ENCODE measurements at regions not wholly inside any gene's neighbourhood (a gene's known extent, or its start where the extent isn't known, plus 50 kb on each side); places are given as distances from the start of the nearest gene placed in this dataset.
A peak's percentile ranks its signal among the peaks of the same experiment; 100 is the strongest.

DNA sequence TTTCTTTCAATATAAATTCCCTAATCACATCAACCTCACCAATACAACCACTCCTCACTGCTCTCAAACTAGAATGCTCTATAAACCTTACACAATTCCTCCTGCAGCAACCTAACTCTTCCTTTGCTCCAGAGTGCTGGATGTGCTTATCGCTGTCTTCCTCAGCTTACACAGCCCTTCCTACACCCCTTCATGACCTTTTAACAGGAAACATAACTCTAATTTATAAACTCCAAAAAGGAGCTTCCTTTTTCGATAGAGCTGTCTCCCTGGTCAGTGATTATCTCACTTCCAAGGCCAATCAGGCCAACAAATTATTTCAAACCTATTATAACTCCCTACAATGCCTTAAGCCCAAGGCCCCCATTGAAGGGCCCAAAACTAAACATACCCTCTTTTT is 78.8 kb downstream of the COQ2 start:
- TF ChIP-seq, protein P1, sequence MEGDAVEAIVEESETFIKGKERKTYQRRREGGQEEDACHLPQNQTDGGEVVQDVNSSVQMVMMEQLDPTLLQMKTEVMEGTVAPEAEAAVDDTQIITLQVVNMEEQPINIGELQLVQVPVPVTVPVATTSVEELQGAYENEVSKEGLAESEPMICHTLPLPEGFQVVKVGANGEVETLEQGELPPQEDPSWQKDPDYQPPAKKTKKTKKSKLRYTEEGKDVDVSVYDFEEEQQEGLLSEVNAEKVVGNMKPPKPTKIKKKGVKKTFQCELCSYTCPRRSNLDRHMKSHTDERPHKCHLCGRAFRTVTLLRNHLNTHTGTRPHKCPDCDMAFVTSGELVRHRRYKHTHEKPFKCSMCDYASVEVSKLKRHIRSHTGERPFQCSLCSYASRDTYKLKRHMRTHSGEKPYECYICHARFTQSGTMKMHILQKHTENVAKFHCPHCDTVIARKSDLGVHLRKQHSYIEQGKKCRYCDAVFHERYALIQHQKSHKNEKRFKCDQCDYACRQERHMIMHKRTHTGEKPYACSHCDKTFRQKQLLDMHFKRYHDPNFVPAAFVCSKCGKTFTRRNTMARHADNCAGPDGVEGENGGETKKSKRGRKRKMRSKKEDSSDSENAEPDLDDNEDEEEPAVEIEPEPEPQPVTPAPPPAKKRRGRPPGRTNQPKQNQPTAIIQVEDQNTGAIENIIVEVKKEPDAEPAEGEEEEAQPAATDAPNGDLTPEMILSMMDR (IDR thresholded peaks at IDR 0.05), result no peak
- intact Hi-C loops (cut with DNase I), result no loop called here
- Histone ChIP-seq H3K9me3 (no peaks in the 10 kb centered on the region), H3K4me3 (no peak overlapping the region), H3K4me1 (peaks cover 9% of the 10 kb centered on the region), H3K36me3 (no peaks in the 10 kb centered on the region), H3K27ac (no peak overlapping the region), H3K9ac (ENCODE audit: low read depth in 2 of 2, low read length in 2 of 2) (no peak overlapping the region), H3K27me3 (no peaks in the 10 kb centered on the region)
- no peak for DNase-seq

DNA sequence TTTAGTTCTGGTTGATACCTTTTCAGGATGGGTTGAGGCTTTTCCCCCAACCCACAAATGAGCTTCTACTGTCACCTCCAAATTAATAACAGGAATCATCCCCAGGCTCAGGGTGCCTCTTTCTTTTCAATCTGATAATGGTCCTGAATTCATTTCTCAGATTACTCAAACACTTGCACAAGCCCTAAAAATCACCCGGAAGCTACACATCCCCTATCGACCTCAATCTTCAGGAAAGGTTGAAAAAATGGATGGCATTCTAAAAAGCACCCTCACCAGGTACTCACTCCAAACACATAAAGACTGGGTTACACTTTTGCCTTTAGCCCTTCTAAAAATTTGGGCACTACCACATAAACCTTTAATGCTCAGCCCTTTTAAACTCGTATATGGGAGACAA is 79.9 kb downstream of the COQ2 start:
- Histone ChIP-seq H3K9me3 (no peaks in the 10 kb centered on the region), H3K9ac (ENCODE audit: low read depth in 2 of 2, low read length in 2 of 2) (no peak overlapping the region), H3K4me3 (no peak overlapping the region), H3K27ac (no peak overlapping the region), H3K27me3 (no peaks in the 10 kb centered on the region), H3K36me3 (no peaks in the 10 kb centered on the region), H3K4me1 (peaks cover 9% of the 10 kb centered on the region)
- DNase-seq, result no peak
- intact Hi-C loops (cut with DNase I), result loop anchor here (5.0 kb wide), 1 partner anchor 48 kb away; no protein-coding TSS in a partner anchor
- TF ChIP-seq, protein P1 (IDR thresholded peaks at IDR 0.05), result no peak

DNA sequence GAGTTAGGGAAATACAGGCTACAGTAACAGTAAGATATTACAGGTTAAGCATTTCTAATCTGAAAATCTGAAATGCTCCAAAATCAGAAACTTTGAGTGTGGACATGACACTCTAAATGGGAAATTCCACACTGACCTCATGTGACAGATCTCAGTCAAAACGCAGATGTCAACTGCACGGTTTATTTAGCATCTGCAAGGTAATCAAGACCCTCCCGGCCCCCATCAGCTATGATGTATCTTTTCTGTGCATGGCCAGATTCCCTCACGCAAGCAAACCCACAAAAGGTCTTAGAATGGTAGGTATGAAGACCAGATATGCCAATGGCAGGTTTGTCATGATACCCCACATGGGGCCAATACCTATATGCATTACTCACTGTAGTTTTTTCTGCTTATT is 82.8 kb downstream of the COQ2 start:
- Histone ChIP-seq H3K27me3 (no peaks in the 10 kb centered on the region), H3K27ac (no peak overlapping the region), H3K4me3 (no peak overlapping the region), H3K9ac (ENCODE audit: low read depth in 2 of 2, low read length in 2 of 2) (no peak overlapping the region), H3K9me3 (no peaks in the 10 kb centered on the region), H3K4me1 (no peaks in the 10 kb centered on the region), H3K36me3 (no peaks in the 10 kb centered on the region)
- DNase-seq, result no peak
- TF ChIP-seq, protein P1 (IDR thresholded peaks at IDR 0.05), result no peak
- intact Hi-C loops (cut with DNase I), result loop anchor here (5.0 kb wide), 1 partner anchor 51 kb away; no protein-coding TSS in a partner anchor

DNA sequence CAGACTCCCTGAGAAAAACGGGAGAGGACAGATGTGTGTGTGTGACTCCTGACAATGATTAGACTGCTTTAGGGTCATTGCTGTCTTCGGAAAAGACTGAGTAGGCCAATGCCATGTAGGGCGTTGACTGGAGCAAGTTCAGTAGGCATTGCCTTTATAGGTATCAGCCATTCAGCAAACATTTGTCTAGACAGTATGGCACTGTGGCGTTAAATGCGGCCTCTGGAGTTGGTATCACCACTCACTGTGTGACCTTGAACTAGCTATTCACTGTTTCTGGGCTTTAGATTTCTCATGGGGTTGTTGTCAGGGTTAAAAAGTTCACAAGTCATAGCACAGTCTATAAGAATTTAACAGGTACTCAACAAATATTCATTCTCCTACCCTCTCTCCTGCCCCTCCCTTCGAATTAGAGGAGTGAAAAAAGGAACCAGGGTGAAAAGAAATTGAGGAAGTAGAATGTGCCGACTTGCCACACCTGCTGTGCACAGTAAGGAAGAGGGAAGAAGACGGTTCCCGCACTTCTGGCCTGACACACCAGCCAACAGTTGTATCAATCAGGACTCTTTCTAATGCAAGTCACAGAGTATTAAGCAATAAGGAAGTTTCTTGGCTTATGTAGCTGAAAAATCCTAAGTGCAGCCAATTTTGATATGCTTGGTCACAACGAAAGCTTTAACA is 83.2 kb upstream of the PLAC8 start:
- peak; percentile 84 for DNase-seq
- Histone ChIP-seq H3K27me3 (no peaks in the 10 kb centered on the region), H3K36me3 (no peaks in the 10 kb centered on the region), H3K9ac (ENCODE audit: low read depth in 2 of 2, low read length in 2 of 2) (no peak overlapping the region), H3K27ac (peak overlapping the region; percentile 70), H3K9me3 (no peaks in the 10 kb centered on the region), H3K4me1 (no peaks in the 10 kb centered on the region), H3K4me3 (no peak overlapping the region)
- intact Hi-C loops (cut with DNase I), result no loop called here
- TF ChIP-seq, protein P1 (IDR thresholded peaks at IDR 0.05), result no peak

DNA sequence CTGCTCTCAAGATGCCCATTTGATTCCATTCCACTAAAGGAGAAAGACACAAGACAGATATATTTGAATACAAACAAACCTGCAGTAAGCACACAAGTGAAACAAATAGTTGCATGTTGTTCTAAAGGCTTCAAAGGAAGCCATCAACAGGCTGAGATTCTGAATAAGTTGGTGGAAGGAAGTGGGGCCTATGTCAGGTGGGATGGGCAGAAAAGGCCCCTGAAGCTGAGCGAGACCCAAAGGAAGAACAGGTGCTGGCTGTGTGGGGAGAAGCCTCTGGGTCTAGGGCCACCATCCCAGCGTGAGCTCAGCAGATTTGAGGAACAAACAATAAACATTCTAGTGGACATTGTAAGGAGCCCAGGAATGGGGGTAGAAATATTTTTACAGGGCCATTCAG is 82.4 kb upstream of the PLAC8 start:
- H3K27me3 ChIP-seq, result no peaks in the 10 kb centered on the region
- peak overlapping the region; percentile 78 for H3K27ac ChIP-seq

More for the DNA sequence above, 82.4 kb upstream of the PLAC8 start:
- intact Hi-C loops (cut with DNase I), result no loop called here
- no peaks in the 10 kb centered on the region for H3K36me3 ChIP-seq
- H3K9me3 ChIP-seq, result no peaks in the 10 kb centered on the region
- H3K4me1 ChIP-seq, result no peaks in the 10 kb centered on the region
- no peak for DNase-seq
- TF ChIP-seq, protein P1 (IDR thresholded peaks at IDR 0.05), result no peak
- H3K9ac ChIP-seq (ENCODE audit: low read depth in 2 of 2, low read length in 2 of 2), result peak overlapping the region in 1 of 2 donors; percentile 38
- no peak overlapping the region for H3K4me3 ChIP-seq

Data from colonic mucosa (tissue), 4 donors.